Activated CD4-positive, alpha-beta T cell treated with anti-CD3 and anti-CD28 coated beads, Interleukin-2, amount 10 ng/mL, durations not matched to agents 7 days and 5 days (primary cell): ENCODE measurements at regions not wholly inside any gene's neighbourhood (a gene's known extent, or its start where the extent isn't known, plus 50 kb on each side); places are given as distances from the start of the nearest gene placed in this dataset.
A peak's percentile ranks its signal among the peaks of the same experiment; 100 is the strongest.
"Not testable (repeated sequence)": the region's sequence is repeated elsewhere in the genome, so short reads cannot be mapped to it uniquely, and the experiment has no call there.

Source experiments
- CTCF ChIA-PET: fragments of 350-600 bp; sonication (Branson Sonifier 250); formaldehyde crosslinking; loops from one replicate; lab custom pipeline; 2021; ENCODE audit warnings: antibody characterized with exemption; lab: Charles Lee
- POLR2A ChIA-PET: fragments of 350-600 bp; sonication (Branson Sonifier 250); formaldehyde crosslinking; loops from one replicate; lab custom pipeline; 2021; ENCODE audit warnings: antibody characterized with exemption; lab: Charles Lee
- DNase-seq: peaks from one replicate; pipeline ENCODE4 v3.0.0-alpha.2; 2020
- H3K27ac Mint-ChIP-seq: one replicate; pipeline ENCODE4 v1.8.0; 2021; ENCODE audit warnings: mild to moderate bottlenecking, moderate library complexity, mixed read lengths
- H3K27me3 Mint-ChIP-seq: one replicate; pipeline ENCODE4 v1.8.0; 2021; ENCODE audit warnings: mixed read lengths
- H3K36me3 Mint-ChIP-seq: one replicate; pipeline ENCODE4 v1.8.0; 2021; ENCODE audit warnings: low read depth, mixed read lengths
- H3K4me1 Mint-ChIP-seq: one replicate; pipeline ENCODE4 v1.8.0; 2021; ENCODE audit warnings: mixed read lengths
- H3K4me3 Mint-ChIP-seq: one replicate; pipeline ENCODE4 v1.8.0; 2021; ENCODE audit warnings: mild to moderate bottlenecking, moderate library complexity, mixed read lengths
- H3K9me3 Mint-ChIP-seq: one replicate; pipeline ENCODE4 v1.8.0; 2021; ENCODE audit warnings: mixed read lengths

GRCh38 chr9:38176251-38176650 is 107.2 kb upstream of the SHB start:
- no peak overlapping the region for H3K27ac Mint-ChIP-seq
- H3K9me3 Mint-ChIP-seq: peaks cover 7% of the 10 kb centered on the region
- ChIA-PET POLR2A (no interaction called here), CTCF (no interaction called here)
- peaks cover 6% of the 10 kb centered on the region for H3K4me1 Mint-ChIP-seq
- H3K36me3 Mint-ChIP-seq: peaks cover 2% of the 10 kb centered on the region
- H3K4me3 Mint-ChIP-seq: no peak overlapping the region
- H3K27me3 Mint-ChIP-seq: no peaks in the 10 kb centered on the region
- no peak for DNase-seq

- CTCF ChIA-PET: no interaction called here
- no peak overlapping the region for H3K4me3 Mint-ChIP-seq
- H3K27me3 Mint-ChIP-seq: no peaks in the 10 kb centered on the region
- peaks cover 6% of the 10 kb centered on the region for H3K4me1 Mint-ChIP-seq
- peaks cover 4% of the 10 kb centered on the region for H3K36me3 Mint-ChIP-seq
- H3K27ac Mint-ChIP-seq: no peak overlapping the region
- POLR2A ChIA-PET: interaction anchor here (0.7 kb wide), 1 partner anchor 262 kb away, joined by 3 read pairs; no protein-coding TSS in a partner anchor
- no peak for DNase-seq
- peaks cover 13% of the 10 kb centered on the region for H3K9me3 Mint-ChIP-seq
These were observed 106.4 kb upstream of the SHB start for GRCh38 chr9:38175423-38175822.

- Mint-ChIP-seq H3K4me3 (no peak overlapping the region), H3K27ac (no peak overlapping the region), H3K9me3 (peaks cover 25% of the 10 kb centered on the region), H3K4me1 (no peaks in the 10 kb centered on the region), H3K27me3 (no peaks in the 10 kb centered on the region), H3K36me3 (peaks cover 4% of the 10 kb centered on the region)
- DNase-seq: no peak
- ChIA-PET CTCF (no interaction called here), POLR2A (no interaction called here)
These were observed 103.6 kb upstream of the SHB start for GRCh38 chr9:38172586-38172985.

- H3K4me1 Mint-ChIP-seq: no peaks in the 10 kb centered on the region
- CTCF ChIA-PET: no interaction called here
- no peak for DNase-seq
- H3K9me3 Mint-ChIP-seq: peaks cover 25% of the 10 kb centered on the region
- H3K36me3 Mint-ChIP-seq: peaks cover 4% of the 10 kb centered on the region
- POLR2A ChIA-PET: no interaction called here
- H3K4me3 Mint-ChIP-seq: no peak overlapping the region
- no peaks in the 10 kb centered on the region for H3K27me3 Mint-ChIP-seq
- H3K27ac Mint-ChIP-seq: no peak overlapping the region
These were observed 102.9 kb upstream of the SHB start for GRCh38 chr9:38171926-38172325.

GRCh38 chr9:38171538-38171884 is 102.5 kb upstream of the SHB start:
- no peak overlapping the region for H3K4me3 Mint-ChIP-seq
- peaks cover 4% of the 10 kb centered on the region for H3K36me3 Mint-ChIP-seq
- CTCF ChIA-PET: no interaction called here
- POLR2A ChIA-PET: no interaction called here
- peaks cover 25% of the 10 kb centered on the region for H3K9me3 Mint-ChIP-seq
- H3K27me3 Mint-ChIP-seq: no peaks in the 10 kb centered on the region
- no peak for DNase-seq
- no peak overlapping the region for H3K27ac Mint-ChIP-seq
- H3K4me1 Mint-ChIP-seq: no peaks in the 10 kb centered on the region

- H3K36me3 Mint-ChIP-seq, POLR2A ChIA-PET, H3K27me3 Mint-ChIP-seq, H3K4me1 Mint-ChIP-seq, DNase-seq, CTCF ChIA-PET, H3K4me3 Mint-ChIP-seq, H3K27ac Mint-ChIP-seq: not testable (repeated sequence)
- H3K9me3 Mint-ChIP-seq: peaks cover 25% of the 10 kb centered on the region
These were observed 101.9 kb upstream of the SHB start for GRCh38 chr9:38170763-38171537.

- H3K4me1 Mint-ChIP-seq, H3K27me3 Mint-ChIP-seq, POLR2A ChIA-PET, H3K36me3 Mint-ChIP-seq, H3K27ac Mint-ChIP-seq, H3K4me3 Mint-ChIP-seq, CTCF ChIA-PET, DNase-seq: not testable (repeated sequence)
- peaks cover 25% of the 10 kb centered on the region for H3K9me3 Mint-ChIP-seq
These were observed 101.1 kb upstream of the SHB start for GRCh38 chr9:38170155-38170554.

GRCh38 chr9:38166501-38166900 is 97.5 kb upstream of the SHB start:
- peaks cover 2% of the 10 kb centered on the region for H3K36me3 Mint-ChIP-seq
- ChIA-PET CTCF (no interaction called here), POLR2A (no interaction called here)
- peaks cover 20% of the 10 kb centered on the region for H3K9me3 Mint-ChIP-seq
- peaks cover 3% of the 10 kb centered on the region for H3K4me1 Mint-ChIP-seq
- H3K4me3 Mint-ChIP-seq: no peak overlapping the region
- no peak for DNase-seq
- H3K27ac Mint-ChIP-seq: no peak overlapping the region
- no peaks in the 10 kb centered on the region for H3K27me3 Mint-ChIP-seq

GRCh38 chr9:38164659-38165221 is 95.7 kb upstream of the SHB start:
- ChIA-PET CTCF (no interaction called here), POLR2A (no interaction called here)
- no peak overlapping the region for H3K27ac Mint-ChIP-seq
- no peak overlapping the region for H3K4me3 Mint-ChIP-seq
- no peaks in the 10 kb centered on the region for H3K27me3 Mint-ChIP-seq
- DNase-seq: no peak
- no peaks in the 10 kb centered on the region for H3K36me3 Mint-ChIP-seq
- H3K9me3 Mint-ChIP-seq: peaks cover 7% of the 10 kb centered on the region
- peaks cover 3% of the 10 kb centered on the region for H3K4me1 Mint-ChIP-seq

GRCh38 chr9:38163518-38163917 is 94.5 kb upstream of the SHB start:
- ChIA-PET CTCF (no interaction called here), POLR2A (no interaction called here)
- no peak for DNase-seq
- Mint-ChIP-seq H3K9me3 (no peaks in the 10 kb centered on the region), H3K4me1 (peaks cover 3% of the 10 kb centered on the region), H3K36me3 (no peaks in the 10 kb centered on the region), H3K27me3 (no peaks in the 10 kb centered on the region), H3K4me3 (no peak overlapping the region), H3K27ac (no peak overlapping the region)

GRCh38 chr9:38162332-38163211 is 93.5 kb upstream of the SHB start:
- ChIA-PET POLR2A (no interaction called here), CTCF (no interaction called here)
- DNase-seq: no peak
- H3K4me3 Mint-ChIP-seq: no peak overlapping the region
- no peaks in the 10 kb centered on the region for H3K27me3 Mint-ChIP-seq
- H3K9me3 Mint-ChIP-seq: no peaks in the 10 kb centered on the region
- peaks cover 3% of the 10 kb centered on the region for H3K4me1 Mint-ChIP-seq
- H3K36me3 Mint-ChIP-seq: no peaks in the 10 kb centered on the region
- H3K27ac Mint-ChIP-seq: no peak overlapping the region

- H3K9me3 Mint-ChIP-seq: no peaks in the 10 kb centered on the region
- POLR2A ChIA-PET: no interaction called here
- H3K27ac Mint-ChIP-seq: no peak overlapping the region
- H3K4me1 Mint-ChIP-seq: peaks cover 3% of the 10 kb centered on the region
- H3K27me3 Mint-ChIP-seq: no peaks in the 10 kb centered on the region
- H3K4me3 Mint-ChIP-seq: no peak overlapping the region
- peak; percentile 68 for DNase-seq
- no peaks in the 10 kb centered on the region for H3K36me3 Mint-ChIP-seq
- CTCF ChIA-PET: interaction anchor here (1.1 to 1.2 kb wide), 2 partner anchors 15 to 72 kb away, joined by 3 read pairs; no protein-coding TSS in a partner anchor
These were observed 91.7 kb upstream of the SHB start for GRCh38 chr9:38160613-38161215.

GRCh38 chr9:38159599-38159998 is 90.6 kb upstream of the SHB start:
- H3K9me3 Mint-ChIP-seq: no peaks in the 10 kb centered on the region
- no peaks in the 10 kb centered on the region for H3K36me3 Mint-ChIP-seq
- DNase-seq: no peak
- H3K4me3 Mint-ChIP-seq: no peak overlapping the region
- POLR2A ChIA-PET: no interaction called here
- H3K4me1 Mint-ChIP-seq: peaks cover under 1% of the 10 kb centered on the region
- no peaks in the 10 kb centered on the region for H3K27me3 Mint-ChIP-seq
- CTCF ChIA-PET: interaction anchor here (1.1 to 1.5 kb wide), 2 partner anchors 71 to 246 kb away, joined by 3 to 6 read pairs; no protein-coding TSS in a partner anchor
- no peak overlapping the region for H3K27ac Mint-ChIP-seq
